ENCODE measurements at regions not wholly inside any gene's neighbourhood (a gene's known extent, or its start where the extent isn't known, plus 50 kb on each side); places are given as distances from the start of the nearest gene placed in this dataset.

GRCh38 chr3:31224936-31225335 lies 307.8 kb upstream of the STT3B start:
- H3K9me3 ChIP-seq (ENCODE audit: low read length) = no peaks in the 10 kb centered on the region
- no peak overlapping the region for H3K27ac ChIP-seq (ENCODE audit: low read length)
- no peaks in the 10 kb centered on the region for H3K36me3 ChIP-seq (ENCODE audit: insufficient read depth, low read length)
- H3K79me2 ChIP-seq (ENCODE audit: low read length) = no peaks in the 10 kb centered on the region
- no peak overlapping the region for H3K9ac ChIP-seq (ENCODE audit: low read length)
- H3K4me3 ChIP-seq (ENCODE audit: low read length) = no peak overlapping the region
- H3K4me2 ChIP-seq (ENCODE audit: low read depth, low read length, poor library complexity, severe bottlenecking) = no peak overlapping the region
- no peaks in the 10 kb centered on the region for H3K9me2 ChIP-seq (replicated peaks; ENCODE audit: insufficient read depth, low read length)
- H3K27me3 ChIP-seq (ENCODE audit: low read length) = no peaks in the 10 kb centered on the region
- no peak for DNase-seq
- no peaks in the 10 kb centered on the region for H3K4me1 ChIP-seq (ENCODE audit: low read length)
- no peaks in the 10 kb centered on the region for H4K20me1 ChIP-seq (ENCODE audit: insufficient read depth, low read depth, low read length)
- H2AFZ ChIP-seq (ENCODE audit: low read length) = no peak overlapping the region

- H2AFZ ChIP-seq (ENCODE audit: low read length) = no peak overlapping the region
- no peaks in the 10 kb centered on the region for H3K9me3 ChIP-seq (ENCODE audit: low read length)
- H3K4me2 ChIP-seq (ENCODE audit: low read depth, low read length, poor library complexity, severe bottlenecking) = no peak overlapping the region
- DNase-seq = no peak
- H3K79me2 ChIP-seq (ENCODE audit: low read length) = no peaks in the 10 kb centered on the region
- H4K20me1 ChIP-seq (ENCODE audit: insufficient read depth, low read depth, low read length) = no peaks in the 10 kb centered on the region
- no peaks in the 10 kb centered on the region for H3K4me1 ChIP-seq (ENCODE audit: low read length)
- H3K27me3 ChIP-seq (ENCODE audit: low read length) = no peaks in the 10 kb centered on the region
- H3K9ac ChIP-seq (ENCODE audit: low read length) = no peak overlapping the region
- no peaks in the 10 kb centered on the region for H3K36me3 ChIP-seq (ENCODE audit: insufficient read depth, low read length)
- H3K27ac ChIP-seq (ENCODE audit: low read length) = no peak overlapping the region
- no peaks in the 10 kb centered on the region for H3K9me2 ChIP-seq (replicated peaks; ENCODE audit: insufficient read depth, low read length)
- H3K4me3 ChIP-seq (ENCODE audit: low read length) = no peak overlapping the region
These were observed 306.8 kb upstream of the STT3B start for GRCh38 chr3:31225923-31226322.

- Histone ChIP-seq H2AFZ (ENCODE audit: low read length) (no peak overlapping the region), H3K4me2 (ENCODE audit: low read depth, low read length, poor library complexity, severe bottlenecking) (no peak overlapping the region), H3K4me3 (ENCODE audit: low read length) (no peak overlapping the region)
These were observed 306.4 kb upstream of the STT3B start for GRCh38 chr3:31226346-31226745.

GRCh38 chr3:31227131-31227562 lies 305.6 kb upstream of the STT3B start:
- no peaks in the 10 kb centered on the region for H4K20me1 ChIP-seq (ENCODE audit: insufficient read depth, low read depth, low read length)
- no peak overlapping the region for H3K9ac ChIP-seq (ENCODE audit: low read length)
- no peaks in the 10 kb centered on the region for H3K79me2 ChIP-seq (ENCODE audit: low read length)
- DNase-seq = peak; percentile 60
- no peaks in the 10 kb centered on the region for H3K9me3 ChIP-seq (ENCODE audit: low read length)
- no peaks in the 10 kb centered on the region for H3K9me2 ChIP-seq (replicated peaks; ENCODE audit: insufficient read depth, low read length)
- H3K4me2 ChIP-seq (ENCODE audit: low read depth, low read length, poor library complexity, severe bottlenecking) = no peak overlapping the region
- no peak overlapping the region for H3K27ac ChIP-seq (ENCODE audit: low read length)
- no peaks in the 10 kb centered on the region for H3K27me3 ChIP-seq (ENCODE audit: low read length)
- H2AFZ ChIP-seq (ENCODE audit: low read length) = no peak overlapping the region
- H3K4me1 ChIP-seq (ENCODE audit: low read length) = no peaks in the 10 kb centered on the region
- no peak overlapping the region for H3K4me3 ChIP-seq (ENCODE audit: low read length)
- H3K36me3 ChIP-seq (ENCODE audit: insufficient read depth, low read length) = no peaks in the 10 kb centered on the region

More at GRCh38 chr3:31226346-31226745, 306.4 kb upstream of the STT3B start:
- no peaks in the 10 kb centered on the region for H3K36me3 ChIP-seq (ENCODE audit: insufficient read depth, low read length)
- H3K9ac ChIP-seq (ENCODE audit: low read length) = no peak overlapping the region
- no peaks in the 10 kb centered on the region for H3K79me2 ChIP-seq (ENCODE audit: low read length)
- H4K20me1 ChIP-seq (ENCODE audit: insufficient read depth, low read depth, low read length) = no peaks in the 10 kb centered on the region
- no peaks in the 10 kb centered on the region for H3K27me3 ChIP-seq (ENCODE audit: low read length)
- H3K4me1 ChIP-seq (ENCODE audit: low read length) = no peaks in the 10 kb centered on the region
- no peaks in the 10 kb centered on the region for H3K9me3 ChIP-seq (ENCODE audit: low read length)
- no peak overlapping the region for H3K27ac ChIP-seq (ENCODE audit: low read length)
- DNase-seq = no peak
- no peaks in the 10 kb centered on the region for H3K9me2 ChIP-seq (replicated peaks; ENCODE audit: insufficient read depth, low read length)

- no peak overlapping the region for H3K4me3 ChIP-seq (ENCODE audit: low read length)
- no peaks in the 10 kb centered on the region for H3K9me3 ChIP-seq (ENCODE audit: low read length)
- no peak overlapping the region for H3K4me2 ChIP-seq (ENCODE audit: low read depth, low read length, poor library complexity, severe bottlenecking)
- H3K36me3 ChIP-seq (ENCODE audit: insufficient read depth, low read length) = no peaks in the 10 kb centered on the region
- no peak overlapping the region for H2AFZ ChIP-seq (ENCODE audit: low read length)
- H3K27ac ChIP-seq (ENCODE audit: low read length) = no peak overlapping the region
- H3K9ac ChIP-seq (ENCODE audit: low read length) = no peak overlapping the region
- H3K79me2 ChIP-seq (ENCODE audit: low read length) = no peaks in the 10 kb centered on the region
- no peaks in the 10 kb centered on the region for H4K20me1 ChIP-seq (ENCODE audit: insufficient read depth, low read depth, low read length)
- no peaks in the 10 kb centered on the region for H3K4me1 ChIP-seq (ENCODE audit: low read length)
- no peaks in the 10 kb centered on the region for H3K27me3 ChIP-seq (ENCODE audit: low read length)
- DNase-seq = no peak
- H3K9me2 ChIP-seq (replicated peaks; ENCODE audit: insufficient read depth, low read length) = no peaks in the 10 kb centered on the region
These were observed 302.1 kb upstream of the STT3B start for GRCh38 chr3:31230425-31231223.

- Histone ChIP-seq H3K27ac (ENCODE audit: low read length) (no peak overlapping the region), H3K4me3 (ENCODE audit: low read length) (no peak overlapping the region), H3K9ac (ENCODE audit: low read length) (no peak overlapping the region), H3K9me3 (ENCODE audit: low read length) (no peaks in the 10 kb centered on the region), H4K20me1 (ENCODE audit: insufficient read depth, low read depth, low read length) (no peaks in the 10 kb centered on the region), H3K4me1 (ENCODE audit: low read length) (no peaks in the 10 kb centered on the region), H2AFZ (ENCODE audit: low read length) (no peak overlapping the region), H3K9me2 (replicated peaks; ENCODE audit: insufficient read depth, low read length) (no peaks in the 10 kb centered on the region), H3K27me3 (ENCODE audit: low read length) (no peaks in the 10 kb centered on the region), H3K79me2 (ENCODE audit: low read length) (no peaks in the 10 kb centered on the region), H3K4me2 (ENCODE audit: low read depth, low read length, poor library complexity, severe bottlenecking) (no peak overlapping the region), H3K36me3 (ENCODE audit: insufficient read depth, low read length) (no peaks in the 10 kb centered on the region)
- no peak for DNase-seq
These were observed 300.4 kb upstream of the STT3B start for GRCh38 chr3:31232055-31233025.

GRCh38 chr3:31234145-31234544 lies 298.6 kb upstream of the STT3B start:
- no peak overlapping the region for H3K9ac ChIP-seq (ENCODE audit: low read length)
- no peaks in the 10 kb centered on the region for H3K9me3 ChIP-seq (ENCODE audit: low read length)
- H3K79me2 ChIP-seq (ENCODE audit: low read length) = no peaks in the 10 kb centered on the region
- H3K4me3 ChIP-seq (ENCODE audit: low read length) = no peak overlapping the region
- no peak overlapping the region for H2AFZ ChIP-seq (ENCODE audit: low read length)
- no peaks in the 10 kb centered on the region for H4K20me1 ChIP-seq (ENCODE audit: insufficient read depth, low read depth, low read length)
- no peaks in the 10 kb centered on the region for H3K36me3 ChIP-seq (ENCODE audit: insufficient read depth, low read length)
- no peak for DNase-seq
- H3K9me2 ChIP-seq (replicated peaks; ENCODE audit: insufficient read depth, low read length) = no peaks in the 10 kb centered on the region
- H3K4me1 ChIP-seq (ENCODE audit: low read length) = no peaks in the 10 kb centered on the region
- H3K27ac ChIP-seq (ENCODE audit: low read length) = no peak overlapping the region
- H3K4me2 ChIP-seq (ENCODE audit: low read depth, low read length, poor library complexity, severe bottlenecking) = no peak overlapping the region
- no peaks in the 10 kb centered on the region for H3K27me3 ChIP-seq (ENCODE audit: low read length)

- Histone ChIP-seq H3K4me3 (ENCODE audit: low read length) (no peak overlapping the region), H2AFZ (ENCODE audit: low read length) (no peak overlapping the region), H3K9me2 (replicated peaks; ENCODE audit: insufficient read depth, low read length) (no peaks in the 10 kb centered on the region), H3K36me3 (ENCODE audit: insufficient read depth, low read length) (no peaks in the 10 kb centered on the region), H3K9ac (ENCODE audit: low read length) (no peak overlapping the region), H3K9me3 (ENCODE audit: low read length) (no peaks in the 10 kb centered on the region), H3K4me1 (ENCODE audit: low read length) (no peaks in the 10 kb centered on the region), H3K4me2 (ENCODE audit: low read depth, low read length, poor library complexity, severe bottlenecking) (no peak overlapping the region), H3K79me2 (ENCODE audit: low read length) (no peaks in the 10 kb centered on the region), H4K20me1 (ENCODE audit: insufficient read depth, low read depth, low read length) (no peaks in the 10 kb centered on the region), H3K27ac (ENCODE audit: low read length) (no peak overlapping the region), H3K27me3 (ENCODE audit: low read length) (no peaks in the 10 kb centered on the region)
- DNase-seq = no peak
These were observed 297.5 kb upstream of the STT3B start for GRCh38 chr3:31235062-31235700.
